ENCODE measurements at regions not wholly inside any gene's neighbourhood (a gene's known extent, or its start where the extent isn't known, plus 50 kb on each side); places are given as distances from the start of the nearest gene placed in this dataset.

DNA sequence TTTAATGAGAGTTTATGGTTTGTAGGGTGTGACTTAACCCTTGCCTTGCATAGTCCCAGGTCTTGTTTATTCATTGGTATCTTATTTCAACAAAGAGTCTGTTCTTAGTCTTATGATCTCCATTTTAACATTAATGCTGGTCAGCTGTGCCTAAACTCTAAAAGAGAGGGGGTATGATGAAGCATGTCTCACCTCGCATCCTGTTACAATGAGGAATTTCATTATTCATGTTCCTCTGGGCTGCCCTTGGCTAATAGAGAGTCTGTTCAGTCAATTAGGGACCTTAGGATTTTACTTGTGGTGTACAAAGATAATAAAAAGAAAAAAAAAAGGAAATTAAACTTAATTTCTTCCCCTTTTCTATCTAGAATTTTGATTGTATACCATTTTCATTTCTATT lies 831.9 kb upstream of the CDH2 start:
- no peak for TF ChIP-seq GATA2 (IDR thresholded peaks at IDR 0.05; ENCODE audit: low read depth, low read length)
- TF ChIP-seq GATA3 (IDR thresholded peaks at IDR 0.05; ENCODE audit: low read depth, low read length) = no peak

All from SH-SY5Y (cell line).